ENCODE measurements at regions not wholly inside any gene's neighbourhood (a gene's known extent, or its start where the extent isn't known, plus 50 kb on each side); places are given as distances from the start of the nearest gene placed in this dataset.

GRCh38 chr12:38391007-38391406 is 74.4 kb downstream of the ALG10B start:
- Histone ChIP-seq H3K9me3 (ENCODE audit: low read length) (no peaks in the 10 kb centered on the region), H2AFZ (ENCODE audit: low read depth, low read length) (no peak overlapping the region), H3K4me2 (ENCODE audit: low read length) (no peak overlapping the region), H3K27me3 (ENCODE audit: insufficient read depth, low read depth, low read length) (no peaks in the 10 kb centered on the region), H3F3A (ENCODE audit: insufficient read depth, low read length, poor library complexity, severe bottlenecking) (no peaks in the 10 kb centered on the region), H3K4me3 (ENCODE audit: low read length) (no peak overlapping the region), H4K20me1 (ENCODE audit: insufficient read depth) (no peaks in the 10 kb centered on the region), H3K9ac (ENCODE audit: low read length) (no peak overlapping the region), H3K79me2 (replicated peaks; ENCODE audit: insufficient read depth, low read length) (no peaks in the 10 kb centered on the region), H3K36me3 (ENCODE audit: insufficient read depth, low read length) (no peaks in the 10 kb centered on the region), H3K27ac (ENCODE audit: low read length) (no peak overlapping the region), H3K9me2 (ENCODE audit: insufficient read depth, low read length) (no peaks in the 10 kb centered on the region)
- TF ChIP-seq SMC3 (conservative IDR thresholded peaks at IDR 0.05; ENCODE audit: poor library complexity) (no peak), EZH2 (IDR thresholded peaks at IDR 0.05; ENCODE audit: borderline replicate concordance, insufficient read depth, low read length, poor library complexity, severe bottlenecking) (no peak), MXI1 (conservative IDR thresholded peaks at IDR 0.05; ENCODE audit: poor library complexity, severe bottlenecking) (no peak)

- Histone ChIP-seq H3K27ac (ENCODE audit: low read length) (no peak overlapping the region), H4K20me1 (ENCODE audit: insufficient read depth) (no peaks in the 10 kb centered on the region), H3K9me2 (ENCODE audit: insufficient read depth, low read length) (no peaks in the 10 kb centered on the region), H2AFZ (ENCODE audit: low read depth, low read length) (no peak overlapping the region), H3K9ac (ENCODE audit: low read length) (no peak overlapping the region), H3K4me2 (ENCODE audit: low read length) (no peak overlapping the region), H3K79me2 (replicated peaks; ENCODE audit: insufficient read depth, low read length) (no peaks in the 10 kb centered on the region), H3F3A (ENCODE audit: insufficient read depth, low read length, poor library complexity, severe bottlenecking) (no peaks in the 10 kb centered on the region), H3K9me3 (ENCODE audit: low read length) (no peaks in the 10 kb centered on the region), H3K4me3 (ENCODE audit: low read length) (no peak overlapping the region), H3K36me3 (ENCODE audit: insufficient read depth, low read length) (no peaks in the 10 kb centered on the region), H3K27me3 (ENCODE audit: insufficient read depth, low read depth, low read length) (no peaks in the 10 kb centered on the region)
- TF ChIP-seq RAD21 (conservative IDR thresholded peaks at IDR 0.05) (no peak), EZH2 (IDR thresholded peaks at IDR 0.05; ENCODE audit: borderline replicate concordance, insufficient read depth, low read length, poor library complexity, severe bottlenecking) (no peak), CTCF (IDR thresholded peaks at IDR 0.05; ENCODE audit: poor library complexity, severe bottlenecking) (no peak), TAF1 (IDR thresholded peaks at IDR 0.05; ENCODE audit: low read depth) (no peak), MXI1 (conservative IDR thresholded peaks at IDR 0.05; ENCODE audit: poor library complexity, severe bottlenecking) (no peak), EP300 (conservative IDR thresholded peaks at IDR 0.05; ENCODE audit: poor library complexity, severe bottlenecking) (no peak), SMC3 (conservative IDR thresholded peaks at IDR 0.05; ENCODE audit: poor library complexity) (no peak), POLR2AphosphoS5 (IDR thresholded peaks at IDR 0.05) (no peak)
- TF ChIP-seq, protein P1, sequence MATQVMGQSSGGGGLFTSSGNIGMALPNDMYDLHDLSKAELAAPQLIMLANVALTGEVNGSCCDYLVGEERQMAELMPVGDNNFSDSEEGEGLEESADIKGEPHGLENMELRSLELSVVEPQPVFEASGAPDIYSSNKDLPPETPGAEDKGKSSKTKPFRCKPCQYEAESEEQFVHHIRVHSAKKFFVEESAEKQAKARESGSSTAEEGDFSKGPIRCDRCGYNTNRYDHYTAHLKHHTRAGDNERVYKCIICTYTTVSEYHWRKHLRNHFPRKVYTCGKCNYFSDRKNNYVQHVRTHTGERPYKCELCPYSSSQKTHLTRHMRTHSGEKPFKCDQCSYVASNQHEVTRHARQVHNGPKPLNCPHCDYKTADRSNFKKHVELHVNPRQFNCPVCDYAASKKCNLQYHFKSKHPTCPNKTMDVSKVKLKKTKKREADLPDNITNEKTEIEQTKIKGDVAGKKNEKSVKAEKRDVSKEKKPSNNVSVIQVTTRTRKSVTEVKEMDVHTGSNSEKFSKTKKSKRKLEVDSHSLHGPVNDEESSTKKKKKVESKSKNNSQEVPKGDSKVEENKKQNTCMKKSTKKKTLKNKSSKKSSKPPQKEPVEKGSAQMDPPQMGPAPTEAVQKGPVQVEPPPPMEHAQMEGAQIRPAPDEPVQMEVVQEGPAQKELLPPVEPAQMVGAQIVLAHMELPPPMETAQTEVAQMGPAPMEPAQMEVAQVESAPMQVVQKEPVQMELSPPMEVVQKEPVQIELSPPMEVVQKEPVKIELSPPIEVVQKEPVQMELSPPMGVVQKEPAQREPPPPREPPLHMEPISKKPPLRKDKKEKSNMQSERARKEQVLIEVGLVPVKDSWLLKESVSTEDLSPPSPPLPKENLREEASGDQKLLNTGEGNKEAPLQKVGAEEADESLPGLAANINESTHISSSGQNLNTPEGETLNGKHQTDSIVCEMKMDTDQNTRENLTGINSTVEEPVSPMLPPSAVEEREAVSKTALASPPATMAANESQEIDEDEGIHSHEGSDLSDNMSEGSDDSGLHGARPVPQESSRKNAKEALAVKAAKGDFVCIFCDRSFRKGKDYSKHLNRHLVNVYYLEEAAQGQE (IDR thresholded peaks at IDR 0.05; ENCODE audit: borderline replicate concordance): no peak
Measured at GRCh38 chr12:38392554-38393144, 76.1 kb downstream of the ALG10B start.

All from neural cell (in vitro differentiated cells).